ENCODE measurements at regions not wholly inside any gene's neighbourhood (a gene's known extent, or its start where the extent isn't known, plus 50 kb on each side); places are given as distances from the start of the nearest gene placed in this dataset.

GRCh38 chr12:45646851-45647581 is 82.5 kb upstream of the ARID2 start:
- TF ChIP-seq CTCF (conservative IDR thresholded peaks at IDR 0.05; ENCODE audit: low read depth, low read length) (no peak), EZH2 (IDR thresholded peaks at IDR 0.05; ENCODE audit: borderline replicate concordance, low read depth, low read length, poor library complexity, severe bottlenecking) (no peak)

Measured in A673 (cell line).